Lower leg skin (tissue), 4 donors: ENCODE measurements at regions not wholly inside any gene's neighbourhood (a gene's known extent, or its start where the extent isn't known, plus 50 kb on each side); places are given as distances from the start of the nearest gene placed in this dataset.
"Not testable (repeated sequence)": the region's sequence is repeated elsewhere in the genome, so short reads cannot be mapped to it uniquely, and the experiment has no call there.

Experiments
- DNase-seq, 2 donors: peaks; one replicate each; pipeline ENCODE4 v3.0.0-alpha.2; 2019; ENCODE audit warnings: low spot score in 2 of 2
- H3K4me3 ChIP-seq: fragments of 200-600 bp; sonication (generic); 2 replicates; pipeline ENCODE4 v1.5.1; 2017; ENCODE audit warnings: mild to moderate bottlenecking, low read depth; ENCODE audit not compliant: poor library complexity, severe bottlenecking
- CTCF ChIP-seq, 3 donors: fragments of 450-650 bp; IDR thresholded peaks; one replicate each; pipeline ENCODE4 v1.5.1; 2016; ENCODE audit warnings: antibody characterized with exemption in 3 of 3, mild to moderate bottlenecking in 3 of 3, moderate library complexity in 2 of 3
- POLR2A ChIP-seq, 2 donors: fragments of 450-650 bp; IDR thresholded peaks; one replicate each; pipeline ENCODE4 v1.6.1; 2016 to 2017; ENCODE audit warnings: antibody characterized with exemption in 2 of 2, mild to moderate bottlenecking in 1 of 2, moderate library complexity in 1 of 2
- WGBS, 2 donors: methylation state at CpG; one replicate each; pipeline ENCODE4 v1.1.5; 2018; 5-methylcytosine and 5-hydroxymethylcytosine counted together
- intact Hi-C: fragments of 100-400 bp; cut with DNase I; formaldehyde crosslinking; loops from one replicate; pipeline ENCODE4 v1.15.0; 2023; ENCODE audit warnings: low total_unique reads

GRCh38 chr4:102405821-102406401 is 60.6 kb upstream of the SLC39A8 start:
- intact Hi-C loops: no loop called here
- no peak for DNase-seq
- no peak for TF ChIP-seq CTCF (IDR thresholded peaks at IDR 0.05)
- no peak for TF ChIP-seq POLR2A (IDR thresholded peaks at IDR 0.05)
- 73 to 75% methylated on average over 3 of the region's 3 CpGs for WGBS, 2 donors
- H3K4me3 ChIP-seq: no peak overlapping the region

GRCh38 chr4:102410884-102411283 is 65.6 kb upstream of the SLC39A8 start:
- 87 to 89% methylated on average over 1 of the region's 1 CpG for WGBS, 2 donors
- DNase-seq, H3K4me3 ChIP-seq, intact Hi-C loops: not testable (repeated sequence)

GRCh38 chr4:102411408-102411807 is 66.1 kb upstream of the SLC39A8 start:
- TF ChIP-seq POLR2A (IDR thresholded peaks at IDR 0.05): no peak
- no peak for TF ChIP-seq CTCF (IDR thresholded peaks at IDR 0.05)
- DNase-seq: no peak
- no peak overlapping the region for H3K4me3 ChIP-seq
- 43 to 47% methylated on average over 1 of the region's 1 CpG for WGBS, 2 donors
- intact Hi-C loops: no loop called here

GRCh38 chr4:102416765-102417164 is 71.5 kb upstream of the SLC39A8 start:
- TF ChIP-seq CTCF (IDR thresholded peaks at IDR 0.05) (no peak), POLR2A (IDR thresholded peaks at IDR 0.05) (no peak)
- intact Hi-C loops: no loop called here
- DNase-seq: no peak
- no peak overlapping the region for H3K4me3 ChIP-seq

- 8 to 10% methylated on average over 1 of the region's 1 CpG for WGBS, 2 donors
- DNase-seq: no peak
- H3K4me3 ChIP-seq: no peak overlapping the region
- TF ChIP-seq POLR2A (IDR thresholded peaks at IDR 0.05): no peak
- TF ChIP-seq CTCF (IDR thresholded peaks at IDR 0.05): no peak
- intact Hi-C loops: no loop called here
Observed at GRCh38 chr4:102420563-102421398, 75.5 kb upstream of the SLC39A8 start.

GRCh38 chr4:102422843-102423242 is 77.6 kb upstream of the SLC39A8 start:
- DNase-seq: no peak
- H3K4me3 ChIP-seq: no peak overlapping the region
- WGBS, 2 donors: 77 to 91% methylated on average over 2 of the region's 2 CpGs
- TF ChIP-seq POLR2A (IDR thresholded peaks at IDR 0.05): no peak
- intact Hi-C loops: no loop called here

- intact Hi-C loops: no loop called here
- no peak overlapping the region for H3K4me3 ChIP-seq
- no peak for DNase-seq
- TF ChIP-seq CTCF (IDR thresholded peaks at IDR 0.05): no peak
- TF ChIP-seq POLR2A (IDR thresholded peaks at IDR 0.05): no peak
Observed at GRCh38 chr4:102423375-102423774, 77.8 kb upstream of the NFKB1 start.
